ENCODE measurements at regions not wholly inside any gene's neighbourhood (a gene's known extent, or its start where the extent isn't known, plus 50 kb on each side); places are given as distances from the start of the nearest gene placed in this dataset.

GRCh38 chr20:59376109-59376841 lies 75.9 kb downstream of the EDN3 start:
- DNase-seq: no peak

GRCh38 chr20:59376998-59377397 lies 76.6 kb downstream of the EDN3 start:
- DNase-seq: no peak

GRCh38 chr20:59377842-59378241 lies 77.4 kb downstream of the EDN3 start:
- DNase-seq: no peak

- no peak for DNase-seq
Measured at GRCh38 chr20:59378396-59378795, 78.0 kb downstream of the EDN3 start.

- DNase-seq: no peak
Measured at GRCh38 chr20:59378966-59379365, 78.6 kb downstream of the EDN3 start.

- DNase-seq: no peak
Measured at GRCh38 chr20:59381689-59382088, 81.3 kb downstream of the EDN3 start.

GRCh38 chr20:59382157-59382725 lies 81.8 kb downstream of the EDN3 start:
- DNase-seq: no peak

GRCh38 chr20:59382907-59383306 lies 82.5 kb downstream of the EDN3 start:
- DNase-seq: no peak

- no peak for DNase-seq
Measured at GRCh38 chr20:59385038-59385437, 84.6 kb downstream of the EDN3 start.

GRCh38 chr20:59385480-59385879 lies 85.1 kb downstream of the EDN3 start:
- no peak for DNase-seq

GRCh38 chr20:59386809-59387208 lies 86.4 kb downstream of the EDN3 start:
- DNase-seq: no peak

- DNase-seq: no peak
Measured at GRCh38 chr20:59387891-59388290, 87.5 kb downstream of the EDN3 start.

GRCh38 chr20:59388402-59388801 lies 88.0 kb downstream of the EDN3 start:
- DNase-seq: no peak

- DNase-seq: no peak
Measured at GRCh38 chr20:59390437-59390836, 90.0 kb downstream of the EDN3 start.

GRCh38 chr20:59391975-59392374 lies 91.6 kb downstream of the EDN3 start:
- DNase-seq: no peak

GRCh38 chr20:59392736-59393135 lies 92.3 kb downstream of the EDN3 start:
- DNase-seq: no peak

GRCh38 chr20:59393142-59393541 lies 92.7 kb downstream of the EDN3 start:
- DNase-seq: no peak

- DNase-seq: no peak
Measured at GRCh38 chr20:59395729-59396128, 95.3 kb downstream of the EDN3 start.

- no peak for DNase-seq
Measured at GRCh38 chr20:59398537-59399205, 98.3 kb downstream of the EDN3 start.

GRCh38 chr20:59399426-59400099 lies 99.2 kb downstream of the EDN3 start:
- DNase-seq: no peak

- no peak for DNase-seq
Measured at GRCh38 chr20:59400708-59401107, 100.3 kb downstream of the EDN3 start.

GRCh38 chr20:59402681-59403080 lies 102.3 kb downstream of the EDN3 start:
- no peak for DNase-seq

- no peak for DNase-seq
Measured at GRCh38 chr20:59403261-59403961, 103.0 kb downstream of the EDN3 start.

Measured in NCI-H345 (cell line).